Neural crest cell (in vitro differentiated cells): ENCODE measurements at regions not wholly inside any gene's neighbourhood (a gene's known extent, or its start where the extent isn't known, plus 50 kb on each side); places are given as distances from the start of the nearest gene placed in this dataset.

Experiments
- DNase-seq: peaks from one replicate; pipeline ENCODE4 v3.0.0; 2021; ENCODE audit warnings: low read depth, mixed read lengths, low spot score
- H3K27ac Mint-ChIP-seq: one replicate; pipeline ENCODE4 v1.8.0; 2021; ENCODE audit warnings: mild to moderate bottlenecking, mixed read lengths; ENCODE audit not compliant: unreplicated experiment
- H3K27me3 Mint-ChIP-seq: 2 replicates; pipeline ENCODE4 v1.8.0; 2021; ENCODE audit warnings: low read depth, mild to moderate bottlenecking, mixed read lengths
- H3K36me3 Mint-ChIP-seq: 2 replicates; pipeline ENCODE4 v1.8.0; 2021; ENCODE audit warnings: low read depth, mild to moderate bottlenecking, mixed read lengths
- H3K4me1 Mint-ChIP-seq: 2 replicates; pipeline ENCODE4 v1.8.0; 2021; ENCODE audit warnings: mixed read lengths
- H3K4me3 Mint-ChIP-seq: one replicate; pipeline ENCODE4 v1.8.0; 2021; ENCODE audit warnings: mild to moderate bottlenecking, mixed read lengths
- H3K9me3 Mint-ChIP-seq: 2 replicates; pipeline ENCODE4 v1.8.0; 2021; ENCODE audit warnings: mixed read lengths
- TF ChIP-seq, protein P1 (sequence below): fragments of 200-600 bp; sonication (generic); conservative IDR thresholded peaks from 2 replicates; pipeline ENCODE4 v1.5.0; 2021; ENCODE audit warnings: antibody characterized with exemption, mild to moderate bottlenecking

DNA sequence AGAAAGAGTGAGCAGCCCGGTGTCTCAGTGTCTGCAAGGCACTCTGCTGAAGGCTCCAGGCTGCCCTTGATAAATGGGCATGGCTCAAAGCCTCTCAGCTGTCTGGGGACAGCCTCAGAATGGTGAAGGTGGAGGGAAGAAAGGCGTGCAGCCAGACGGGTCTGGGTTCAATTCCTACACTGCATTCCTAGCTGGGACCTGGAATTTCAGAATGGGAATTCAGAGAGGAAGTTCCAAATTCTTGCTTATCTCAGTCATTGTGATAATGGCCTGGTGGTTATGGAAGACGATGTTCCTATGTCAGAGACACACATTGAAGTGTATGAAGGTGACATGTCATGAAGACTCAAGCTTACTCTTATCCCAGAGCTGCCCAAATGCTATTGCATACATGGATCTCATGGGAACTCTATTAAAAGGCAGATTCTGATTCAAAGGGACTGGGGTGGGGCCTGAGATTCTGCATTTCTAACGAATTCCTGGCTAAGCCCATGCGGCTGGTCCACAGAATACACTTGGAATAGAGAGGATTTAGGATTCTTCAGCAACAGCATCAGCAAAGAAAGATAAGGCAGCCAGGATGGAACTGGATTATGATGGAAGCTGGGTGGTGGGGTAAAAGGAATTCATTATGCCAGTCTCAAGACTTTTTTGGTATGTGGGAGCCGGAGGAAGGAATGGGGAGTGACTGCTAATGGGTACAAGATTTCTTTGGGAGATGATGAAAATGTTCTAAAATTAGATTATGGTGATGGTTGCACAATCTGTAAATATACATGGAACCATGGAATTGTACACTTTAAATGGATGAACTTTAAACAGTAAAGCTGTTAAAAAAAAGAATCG is 82.6 kb upstream of the ZMIZ1 start:
- Mint-ChIP-seq H3K9me3 (no peaks in the 10 kb centered on the region), H3K36me3 (no peaks in the 10 kb centered on the region), H3K4me3 (no peak overlapping the region), H3K4me1 (peaks cover 13% of the 10 kb centered on the region), H3K27ac (no peak overlapping the region), H3K27me3 (no peaks in the 10 kb centered on the region)
- DNase-seq = no peak
- TF ChIP-seq, protein P1, sequence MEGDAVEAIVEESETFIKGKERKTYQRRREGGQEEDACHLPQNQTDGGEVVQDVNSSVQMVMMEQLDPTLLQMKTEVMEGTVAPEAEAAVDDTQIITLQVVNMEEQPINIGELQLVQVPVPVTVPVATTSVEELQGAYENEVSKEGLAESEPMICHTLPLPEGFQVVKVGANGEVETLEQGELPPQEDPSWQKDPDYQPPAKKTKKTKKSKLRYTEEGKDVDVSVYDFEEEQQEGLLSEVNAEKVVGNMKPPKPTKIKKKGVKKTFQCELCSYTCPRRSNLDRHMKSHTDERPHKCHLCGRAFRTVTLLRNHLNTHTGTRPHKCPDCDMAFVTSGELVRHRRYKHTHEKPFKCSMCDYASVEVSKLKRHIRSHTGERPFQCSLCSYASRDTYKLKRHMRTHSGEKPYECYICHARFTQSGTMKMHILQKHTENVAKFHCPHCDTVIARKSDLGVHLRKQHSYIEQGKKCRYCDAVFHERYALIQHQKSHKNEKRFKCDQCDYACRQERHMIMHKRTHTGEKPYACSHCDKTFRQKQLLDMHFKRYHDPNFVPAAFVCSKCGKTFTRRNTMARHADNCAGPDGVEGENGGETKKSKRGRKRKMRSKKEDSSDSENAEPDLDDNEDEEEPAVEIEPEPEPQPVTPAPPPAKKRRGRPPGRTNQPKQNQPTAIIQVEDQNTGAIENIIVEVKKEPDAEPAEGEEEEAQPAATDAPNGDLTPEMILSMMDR = no peak

DNA sequence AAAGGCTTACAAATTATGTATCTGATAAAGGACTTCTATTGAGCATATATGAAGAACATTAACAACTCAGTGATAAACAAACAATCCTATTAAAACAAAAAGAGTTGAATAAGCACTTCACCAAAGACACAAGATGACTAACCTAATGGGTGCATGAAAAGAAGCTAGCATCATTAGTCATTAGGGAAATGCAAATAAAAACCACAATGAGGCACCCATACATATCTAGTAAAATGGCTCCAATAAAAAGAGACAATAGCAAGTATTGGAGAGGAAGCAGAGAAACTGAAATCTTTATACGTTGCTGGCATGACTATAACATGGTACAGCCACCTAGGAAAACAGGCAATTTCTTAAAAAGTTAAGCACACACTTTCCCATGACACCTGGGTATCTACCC is 77.6 kb upstream of the ZMIZ1 start:
- H3K27me3 Mint-ChIP-seq = no peaks in the 10 kb centered on the region
- peaks cover 25% of the 10 kb centered on the region for H3K4me1 Mint-ChIP-seq
- TF ChIP-seq, protein P1 = no peak
- no peak for DNase-seq
- no peak overlapping the region for H3K27ac Mint-ChIP-seq
- no peaks in the 10 kb centered on the region for H3K9me3 Mint-ChIP-seq
- no peaks in the 10 kb centered on the region for H3K36me3 Mint-ChIP-seq
- no peak overlapping the region for H3K4me3 Mint-ChIP-seq

DNA sequence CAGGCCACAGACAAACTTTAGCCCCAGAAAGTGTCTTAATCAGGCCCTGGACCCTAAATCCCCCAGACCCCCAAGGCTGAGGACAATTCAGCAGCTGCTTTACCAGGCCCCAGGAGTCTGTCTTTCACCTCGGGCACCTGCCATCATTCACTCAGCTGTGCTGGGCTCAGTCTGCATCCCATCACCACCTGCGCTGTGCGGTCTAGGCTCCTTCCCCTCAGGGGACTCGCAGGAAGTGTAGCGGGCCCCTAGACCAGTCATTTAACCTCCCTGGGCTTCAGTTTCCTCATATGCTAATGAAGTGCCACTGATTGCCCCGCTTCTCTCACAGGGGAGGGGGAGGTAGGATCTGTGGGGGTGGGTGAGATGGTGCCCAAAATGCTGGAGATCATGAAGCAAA is 76.4 kb upstream of the ZMIZ1 start:
- Mint-ChIP-seq H3K4me3 (no peak overlapping the region), H3K4me1 (peaks cover 36% of the 10 kb centered on the region), H3K36me3 (no peaks in the 10 kb centered on the region), H3K9me3 (no peaks in the 10 kb centered on the region), H3K27ac (no peak overlapping the region), H3K27me3 (no peaks in the 10 kb centered on the region)
- DNase-seq = no peak
- TF ChIP-seq, protein P1 = no peak

DNA sequence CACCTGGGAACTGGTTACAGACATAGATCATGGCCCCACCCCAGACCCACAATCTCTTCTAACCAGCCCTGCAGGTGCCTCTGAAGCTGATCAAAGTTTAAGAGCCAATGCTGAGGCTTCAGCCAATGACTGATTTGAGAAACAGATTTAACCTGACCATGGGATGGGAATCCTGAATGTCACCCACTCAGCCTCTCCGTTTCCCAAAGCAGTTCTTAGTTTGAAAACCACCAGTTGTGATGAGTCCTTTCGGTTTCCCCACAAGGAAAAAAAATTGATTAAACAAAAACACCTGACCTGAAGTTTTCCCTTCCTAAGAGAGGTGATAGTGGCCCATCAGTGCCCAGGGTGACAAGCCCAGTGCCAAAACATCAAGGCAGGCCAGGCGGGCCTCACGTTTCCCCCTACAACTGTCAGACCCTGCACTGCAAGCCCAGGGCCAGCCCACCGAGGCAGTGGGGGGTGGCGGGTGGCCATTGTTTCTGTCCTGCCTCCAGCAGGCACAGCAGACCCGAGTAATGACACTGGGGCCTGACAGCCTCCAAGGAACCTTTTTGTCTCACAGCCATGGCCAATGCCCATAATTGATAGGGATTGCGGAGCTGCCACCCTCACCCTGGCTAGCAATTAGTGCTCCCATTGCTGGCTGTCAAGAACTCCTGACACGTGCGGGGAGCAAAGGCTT is 75.4 kb upstream of the ZMIZ1 start:
- H3K36me3 Mint-ChIP-seq = no peaks in the 10 kb centered on the region
- no peak overlapping the region for H3K27ac Mint-ChIP-seq
- H3K9me3 Mint-ChIP-seq = no peaks in the 10 kb centered on the region
- no peaks in the 10 kb centered on the region for H3K27me3 Mint-ChIP-seq
- H3K4me3 Mint-ChIP-seq = no peak overlapping the region
- DNase-seq = no peak
- H3K4me1 Mint-ChIP-seq = peaks cover 37% of the 10 kb centered on the region
- TF ChIP-seq, protein P1 = no peak

DNA sequence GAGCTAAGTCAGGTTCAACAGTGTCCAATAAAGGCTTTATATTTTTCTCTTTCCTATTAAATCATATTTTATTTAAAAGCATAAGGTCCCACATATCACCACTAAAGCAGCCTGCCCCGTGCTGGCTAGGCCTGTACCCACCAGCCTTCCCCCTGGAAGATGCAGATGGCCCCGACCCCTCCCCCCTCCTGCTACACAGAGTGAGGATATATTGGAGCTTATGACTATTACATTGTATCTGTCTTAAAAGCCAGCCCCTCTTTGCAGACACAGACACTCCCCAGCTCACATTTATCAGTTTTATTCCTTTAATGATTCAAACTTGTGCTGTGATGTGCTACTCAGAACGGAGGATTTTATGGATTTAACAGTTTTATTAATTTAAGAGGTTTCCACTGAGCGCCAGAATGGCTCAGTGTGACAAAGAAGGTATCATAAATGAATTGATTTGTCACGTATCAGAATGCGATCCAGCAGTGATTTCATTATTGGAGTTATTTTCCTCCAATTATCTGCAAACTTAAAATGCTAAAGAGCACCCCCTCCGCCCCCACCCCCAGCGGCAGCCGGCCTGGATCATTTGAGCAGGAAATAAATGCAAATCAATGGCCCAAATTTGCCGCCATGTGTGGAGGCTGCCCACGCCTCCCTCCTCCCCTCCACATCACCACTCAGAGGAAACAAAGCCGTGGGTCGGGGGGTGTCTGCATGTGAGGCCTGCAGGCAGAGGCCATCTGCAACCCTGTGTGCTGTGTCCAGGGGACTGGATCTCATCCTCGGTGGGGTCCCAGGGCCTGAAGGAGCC is 72.6 kb upstream of the ZMIZ1 start:
- H3K4me1 Mint-ChIP-seq = peaks cover 26% of the 10 kb centered on the region
- H3K9me3 Mint-ChIP-seq = no peaks in the 10 kb centered on the region
- TF ChIP-seq, protein P1 = no peak
- H3K4me3 Mint-ChIP-seq = no peak overlapping the region
- H3K36me3 Mint-ChIP-seq = no peaks in the 10 kb centered on the region
- no peak overlapping the region for H3K27ac Mint-ChIP-seq
- no peak for DNase-seq
- no peaks in the 10 kb centered on the region for H3K27me3 Mint-ChIP-seq
